ENCODE measurements at regions not wholly inside any gene's neighbourhood (a gene's known extent, or its start where the extent isn't known, plus 50 kb on each side); places are given as distances from the start of the nearest gene placed in this dataset.
A peak's percentile ranks its signal among the peaks of the same experiment; 100 is the strongest.
"Not testable (repeated sequence)": the region's sequence is repeated elsewhere in the genome, so short reads cannot be mapped to it uniquely, and the experiment has no call there.

GRCh38 chr2:85969367-85969766 lies 80.6 kb upstream of the ST3GAL5 start:
- intact Hi-C loops (cut with micrococcal nuclease); H3K9me3 ChIP-seq (ENCODE audit: control insufficient read depth, insufficient read depth, low read length); H3K4me3 ChIP-seq (ENCODE audit: low read length); H3K36me3 ChIP-seq (ENCODE audit: control insufficient read depth, insufficient read depth, low read length); H3K4me3 Mint-ChIP-seq; H3K36me3 Mint-ChIP-seq; H3K27ac ChIP-seq (ENCODE audit: low read length); ATAC-seq; H3K4me1 ChIP-seq (ENCODE audit: control insufficient read depth, insufficient read depth, low read length); H3K27me3 ChIP-seq (ENCODE audit: control insufficient read depth, insufficient read depth, low read length); DNase-seq; H3K4me1 Mint-ChIP-seq; H3K27me3 Mint-ChIP-seq (ENCODE audit: low read depth in 2 of 2); H3K27ac Mint-ChIP-seq; H3K9me3 Mint-ChIP-seq: not testable (repeated sequence)
- WGBS (ENCODE audit: insufficient coverage) = 100% methylated on average over 1 of the region's 6 CpGs

GRCh38 chr2:85965770-85966169 lies 77.0 kb upstream of the ST3GAL5 start:
- H3K27me3 Mint-ChIP-seq (ENCODE audit: low read depth in 2 of 2); H3K36me3 ChIP-seq (ENCODE audit: control insufficient read depth, insufficient read depth, low read length); DNase-seq; intact Hi-C loops (cut with micrococcal nuclease); H3K4me3 Mint-ChIP-seq; H3K4me3 ChIP-seq (ENCODE audit: low read length); H3K27ac Mint-ChIP-seq; H3K4me1 Mint-ChIP-seq; H3K9me3 ChIP-seq (ENCODE audit: control insufficient read depth, insufficient read depth, low read length); H3K4me1 ChIP-seq (ENCODE audit: control insufficient read depth, insufficient read depth, low read length); ATAC-seq; H3K36me3 Mint-ChIP-seq; H3K27ac ChIP-seq (ENCODE audit: low read length); H3K27me3 ChIP-seq (ENCODE audit: control insufficient read depth, insufficient read depth, low read length); H3K9me3 Mint-ChIP-seq: not testable (repeated sequence)
- 0% methylated on average over 1 of the region's 2 CpGs for WGBS (ENCODE audit: insufficient coverage)

- H3K36me3 Mint-ChIP-seq; H3K9me3 Mint-ChIP-seq; H3K9me3 ChIP-seq (ENCODE audit: control insufficient read depth, insufficient read depth, low read length); H3K36me3 ChIP-seq (ENCODE audit: control insufficient read depth, insufficient read depth, low read length); H3K4me1 ChIP-seq (ENCODE audit: control insufficient read depth, insufficient read depth, low read length); H3K4me3 Mint-ChIP-seq; H3K4me1 Mint-ChIP-seq; H3K27me3 ChIP-seq (ENCODE audit: control insufficient read depth, insufficient read depth, low read length); H3K27ac Mint-ChIP-seq; H3K27me3 Mint-ChIP-seq (ENCODE audit: low read depth in 2 of 2); intact Hi-C loops (cut with micrococcal nuclease); H3K4me3 ChIP-seq (ENCODE audit: low read length); ATAC-seq; H3K27ac ChIP-seq (ENCODE audit: low read length): not testable (repeated sequence)
- 87% methylated on average over 16 of the region's 16 CpGs for WGBS (ENCODE audit: insufficient coverage)
- DNase-seq = peak in 1 of 2 donors; percentile 17
Measured at GRCh38 chr2:85963747-85964418, 75.1 kb upstream of the ST3GAL5 start.

GRCh38 chr2:85963068-85963467 lies 74.3 kb upstream of the ST3GAL5 start:
- no peaks in the 10 kb centered on the region for H3K36me3 ChIP-seq (ENCODE audit: control insufficient read depth, insufficient read depth, low read length)
- TF ChIP-seq CTCF (IDR thresholded peaks at IDR 0.05) = no peak
- 88% methylated on average over 4 of the region's 4 CpGs for WGBS (ENCODE audit: insufficient coverage)
- H3K27me3 ChIP-seq (ENCODE audit: control insufficient read depth, insufficient read depth, low read length) = no peaks in the 10 kb centered on the region
- ATAC-seq = no peak
- H3K4me1 ChIP-seq (ENCODE audit: control insufficient read depth, insufficient read depth, low read length) = no peaks in the 10 kb centered on the region
- H3K4me3 ChIP-seq (ENCODE audit: low read length) = no peak overlapping the region
- Mint-ChIP-seq H3K9me3 (peaks cover 0 to 2% of the 10 kb centered on the region in 2 donors), H3K27me3 (ENCODE audit: low read depth in 2 of 2) (peaks cover 0 to 7% of the 10 kb centered on the region in 2 donors), H3K27ac (no peak overlapping the region), H3K4me1 (no peaks in the 10 kb centered on the region), H3K36me3 (no peaks in the 10 kb centered on the region), H3K4me3 (no peak overlapping the region)
- H3K9me3 ChIP-seq (ENCODE audit: control insufficient read depth, insufficient read depth, low read length) = peaks cover 6% of the 10 kb centered on the region
- no peak overlapping the region for H3K27ac ChIP-seq (ENCODE audit: low read length)
- intact Hi-C loops (cut with micrococcal nuclease) = no loop called here
- no peak for DNase-seq

- Mint-ChIP-seq H3K4me3 (no peak overlapping the region), H3K4me1 (no peaks in the 10 kb centered on the region), H3K36me3 (no peaks in the 10 kb centered on the region), H3K9me3 (peaks cover 0 to 2% of the 10 kb centered on the region in 2 donors), H3K27ac (no peak overlapping the region), H3K27me3 (ENCODE audit: low read depth in 2 of 2) (peaks cover 0 to 7% of the 10 kb centered on the region in 2 donors)
- ATAC-seq = no peak
- no peak overlapping the region for H3K27ac ChIP-seq (ENCODE audit: low read length)
- H3K4me1 ChIP-seq (ENCODE audit: control insufficient read depth, insufficient read depth, low read length) = no peaks in the 10 kb centered on the region
- no peak for DNase-seq
- 100% methylated on average over 2 of the region's 2 CpGs for WGBS (ENCODE audit: insufficient coverage)
- intact Hi-C loops (cut with micrococcal nuclease) = no loop called here
- peaks cover 6% of the 10 kb centered on the region for H3K9me3 ChIP-seq (ENCODE audit: control insufficient read depth, insufficient read depth, low read length)
- no peak overlapping the region for H3K4me3 ChIP-seq (ENCODE audit: low read length)
- no peaks in the 10 kb centered on the region for H3K36me3 ChIP-seq (ENCODE audit: control insufficient read depth, insufficient read depth, low read length)
- H3K27me3 ChIP-seq (ENCODE audit: control insufficient read depth, insufficient read depth, low read length) = no peaks in the 10 kb centered on the region
- no peak for TF ChIP-seq CTCF (IDR thresholded peaks at IDR 0.05)
Measured at GRCh38 chr2:85961754-85962153, 73.0 kb upstream of the ST3GAL5 start.

Data from natural killer cell (primary cell).